GM23338 (cell line): ENCODE measurements at regions not wholly inside any gene's neighbourhood (a gene's known extent, or its start where the extent isn't known, plus 50 kb on each side); places are given as distances from the start of the nearest gene placed in this dataset.

Experiments
- ATAC-seq: fragments of 200-7000 bp; cut with Tn5 transposase; 3 replicates; pipeline ENCODE4 v1.9.1; 2020
- DNase-seq: peaks from one replicate; pipeline ENCODE4 v3.0.0-alpha.2; 2015; ENCODE audit warnings: low spot score
- H2AFZ ChIP-seq: fragments of 200-600 bp; sonication (generic); 2 replicates; pipeline ENCODE4 v1.8.0; 2016; ENCODE audit warnings: antibody characterized with exemption, mild to moderate bottlenecking, moderate library complexity
- H3F3A ChIP-seq: fragments of 200-600 bp; sonication (generic); replicated peaks from 2 replicates; pipeline ENCODE4 v1.8.0; 2017; ENCODE audit warnings: antibody characterized with exemption, mixed run types, low read depth
- H3K27ac ChIP-seq: fragments of 200-600 bp; sonication (generic); 2 replicates; pipeline ENCODE4 v1.6.1; 2016; ENCODE audit warnings: low read depth
- H3K27me3 ChIP-seq: fragments of 200-600 bp; sonication (generic); 2 replicates; pipeline ENCODE4 v1.8.0; 2016; ENCODE audit warnings: mild to moderate bottlenecking, mixed run types, moderate library complexity; ENCODE audit not compliant: insufficient read depth
- H3K36me3 ChIP-seq: fragments of 200-600 bp; sonication (generic); 2 replicates; pipeline ENCODE4 v1.8.0; 2016; ENCODE audit warnings: mild to moderate bottlenecking; ENCODE audit not compliant: insufficient read depth
- H3K4me1 ChIP-seq: fragments of 200-600 bp; sonication (generic); 2 replicates; pipeline ENCODE4 v1.8.0; 2016; ENCODE audit warnings: mild to moderate bottlenecking, moderate library complexity; ENCODE audit not compliant: insufficient read depth
- H3K4me2 ChIP-seq: fragments of 200-600 bp; sonication (generic); 2 replicates; pipeline ENCODE4 v1.7.1; 2017; ENCODE audit warnings: mixed run types
- H3K4me3 ChIP-seq: fragments of 200-600 bp; sonication (generic); 2 replicates; pipeline ENCODE4 v1.6.1; 2016; ENCODE audit warnings: mixed run types
- H3K79me2 ChIP-seq: fragments of 200-600 bp; sonication (generic); replicated peaks from 2 replicates; pipeline ENCODE4 v1.8.0; 2017; ENCODE audit warnings: mild to moderate bottlenecking; ENCODE audit not compliant: insufficient read depth
- H3K9me2 ChIP-seq: fragments of 200-600 bp; sonication (generic); 2 replicates; pipeline ENCODE4 v1.8.0; 2017; ENCODE audit not compliant: insufficient read depth
- H4K20me1 ChIP-seq: fragments of 200-600 bp; sonication (generic); replicated peaks from 2 replicates; pipeline ENCODE4 v1.8.0; 2017; ENCODE audit warnings: mild to moderate bottlenecking; ENCODE audit not compliant: insufficient read depth
- H3K27ac Mint-ChIP-seq: 2 replicates; pipeline ENCODE4 v1.8.0; 2020; ENCODE audit warnings: inconsistent platforms, mild to moderate bottlenecking, moderate library complexity, mixed read lengths
- H3K27me3 Mint-ChIP-seq: 3 replicates; pipeline ENCODE4 v1.8.0; 2022; ENCODE audit warnings: low read depth, mild to moderate bottlenecking, moderate library complexity, mixed read lengths, inconsistent platforms; ENCODE audit not compliant: insufficient read depth, poor library complexity
- H3K36me3 Mint-ChIP-seq: 3 replicates; pipeline ENCODE4 v1.8.0; 2021; ENCODE audit warnings: low read depth, mild to moderate bottlenecking, inconsistent platforms, moderate library complexity, mixed read lengths
- H3K4me1 Mint-ChIP-seq: 3 replicates; pipeline ENCODE4 v1.8.0; 2020; ENCODE audit warnings: mild to moderate bottlenecking, inconsistent platforms, mixed read lengths
- H3K4me3 Mint-ChIP-seq: 3 replicates; pipeline ENCODE4 v1.8.0; 2021; ENCODE audit warnings: moderate library complexity, mild to moderate bottlenecking, inconsistent platforms, mixed read lengths
- H3K9me3 Mint-ChIP-seq: 3 replicates; pipeline ENCODE4 v1.8.0; 2020; ENCODE audit warnings: moderate library complexity, mild to moderate bottlenecking, inconsistent platforms, mixed read lengths
- CREB1 ChIP-seq: fragments of 250-450 bp; sonication (Bioruptor Pico); IDR thresholded peaks from 2 replicates; pipeline ENCODE4 v1.5.0; 2020; ENCODE audit warnings: low read depth, mild to moderate bottlenecking, moderate library complexity
- CTCF ChIP-seq, 2 experiments: fragments of 200-600 bp in 1 of 2; sonication (generic) in 1 of 2; conservative IDR thresholded peaks; 2 replicates each; pipeline versions ENCODE4 v1.5.1 to v1.6.1; 2016 to 2017; ENCODE audit warnings: antibody characterized with exemption in 2 of 2, low read depth in 2 of 2, mild to moderate bottlenecking in 2 of 2, moderate library complexity in 1 of 2
- ETS1 ChIP-seq: IDR thresholded peaks from 2 replicates; pipeline ENCODE4 v1.6.1; 2016; ENCODE audit warnings: antibody characterized with exemption
- EZH2 ChIP-seq: fragments of 200-600 bp; sonication (generic); IDR thresholded peaks from one replicate; pipeline ENCODE4 v1.8.0; 2017; ENCODE audit warnings: antibody characterized with exemption, mild to moderate bottlenecking, low read depth; ENCODE audit not compliant: unreplicated experiment
- EZH2phosphoT487 ChIP-seq: fragments of 200-600 bp; sonication (generic); IDR thresholded peaks from one replicate; pipeline ENCODE4 v1.8.1; 2018; ENCODE audit warnings: antibody characterized with exemption; ENCODE audit not compliant: unreplicated experiment
- JUNB ChIP-seq: IDR thresholded peaks from one replicate; pipeline ENCODE4 v1.6.1; 2016; ENCODE audit warnings: antibody characterized with exemption; ENCODE audit not compliant: unreplicated experiment
- NANOG ChIP-seq: IDR thresholded peaks from 2 replicates; pipeline ENCODE4 v1.6.1; 2016; ENCODE audit warnings: antibody characterized with exemption, borderline replicate concordance
- POLR2AphosphoS5 ChIP-seq: IDR thresholded peaks from 2 replicates; pipeline ENCODE4 v1.6.1; 2016; ENCODE audit warnings: antibody characterized with exemption, low read depth
- STAT1 ChIP-seq: IDR thresholded peaks from one replicate; pipeline ENCODE4 v1.6.1; 2016; ENCODE audit warnings: antibody characterized with exemption; ENCODE audit not compliant: unreplicated experiment
- ZNF114 ChIP-seq: fragments of 250-450 bp; sonication (Bioruptor Pico); IDR thresholded peaks from 2 replicates; pipeline ENCODE4 v1.5.0; 2020; ENCODE audit warnings: mild to moderate bottlenecking, moderate library complexity
- ZNF331 ChIP-seq: fragments of 250-450 bp; sonication (Bioruptor Pico); IDR thresholded peaks from 2 replicates; pipeline ENCODE4 v1.5.0; 2020; ENCODE audit warnings: low read depth, mild to moderate bottlenecking, moderate library complexity
- TF ChIP-seq, protein P1 (sequence below): fragments of 250-450 bp; sonication (Bioruptor Pico); IDR thresholded peaks from 2 replicates; pipeline ENCODE4 v1.5.0; 2020; ENCODE audit warnings: mild to moderate bottlenecking, moderate library complexity
- TF ChIP-seq, protein P2 (sequence below): IDR thresholded peaks from one replicate; pipeline ENCODE4 v1.6.1; 2018; ENCODE audit warnings: antibody characterized with exemption; ENCODE audit not compliant: unreplicated experiment

- TF ChIP-seq NANOG (no peak), EZH2 (no peak), POLR2AphosphoS5 (no peak), ZNF114 (CRISPR knock-in tag) (no peak), ETS1 (no peak), CREB1 (CRISPR knock-in tag) (no peak), STAT1 (no peak), JUNB (no peak), ZNF331 (CRISPR knock-in tag) (no peak), EZH2phosphoT487 (no peak), CTCF (conservative IDR thresholded peaks at IDR 0.05; ENCODE audit: low read depth in 2 of 2) (no peak)
- TF ChIP-seq, protein P1, sequence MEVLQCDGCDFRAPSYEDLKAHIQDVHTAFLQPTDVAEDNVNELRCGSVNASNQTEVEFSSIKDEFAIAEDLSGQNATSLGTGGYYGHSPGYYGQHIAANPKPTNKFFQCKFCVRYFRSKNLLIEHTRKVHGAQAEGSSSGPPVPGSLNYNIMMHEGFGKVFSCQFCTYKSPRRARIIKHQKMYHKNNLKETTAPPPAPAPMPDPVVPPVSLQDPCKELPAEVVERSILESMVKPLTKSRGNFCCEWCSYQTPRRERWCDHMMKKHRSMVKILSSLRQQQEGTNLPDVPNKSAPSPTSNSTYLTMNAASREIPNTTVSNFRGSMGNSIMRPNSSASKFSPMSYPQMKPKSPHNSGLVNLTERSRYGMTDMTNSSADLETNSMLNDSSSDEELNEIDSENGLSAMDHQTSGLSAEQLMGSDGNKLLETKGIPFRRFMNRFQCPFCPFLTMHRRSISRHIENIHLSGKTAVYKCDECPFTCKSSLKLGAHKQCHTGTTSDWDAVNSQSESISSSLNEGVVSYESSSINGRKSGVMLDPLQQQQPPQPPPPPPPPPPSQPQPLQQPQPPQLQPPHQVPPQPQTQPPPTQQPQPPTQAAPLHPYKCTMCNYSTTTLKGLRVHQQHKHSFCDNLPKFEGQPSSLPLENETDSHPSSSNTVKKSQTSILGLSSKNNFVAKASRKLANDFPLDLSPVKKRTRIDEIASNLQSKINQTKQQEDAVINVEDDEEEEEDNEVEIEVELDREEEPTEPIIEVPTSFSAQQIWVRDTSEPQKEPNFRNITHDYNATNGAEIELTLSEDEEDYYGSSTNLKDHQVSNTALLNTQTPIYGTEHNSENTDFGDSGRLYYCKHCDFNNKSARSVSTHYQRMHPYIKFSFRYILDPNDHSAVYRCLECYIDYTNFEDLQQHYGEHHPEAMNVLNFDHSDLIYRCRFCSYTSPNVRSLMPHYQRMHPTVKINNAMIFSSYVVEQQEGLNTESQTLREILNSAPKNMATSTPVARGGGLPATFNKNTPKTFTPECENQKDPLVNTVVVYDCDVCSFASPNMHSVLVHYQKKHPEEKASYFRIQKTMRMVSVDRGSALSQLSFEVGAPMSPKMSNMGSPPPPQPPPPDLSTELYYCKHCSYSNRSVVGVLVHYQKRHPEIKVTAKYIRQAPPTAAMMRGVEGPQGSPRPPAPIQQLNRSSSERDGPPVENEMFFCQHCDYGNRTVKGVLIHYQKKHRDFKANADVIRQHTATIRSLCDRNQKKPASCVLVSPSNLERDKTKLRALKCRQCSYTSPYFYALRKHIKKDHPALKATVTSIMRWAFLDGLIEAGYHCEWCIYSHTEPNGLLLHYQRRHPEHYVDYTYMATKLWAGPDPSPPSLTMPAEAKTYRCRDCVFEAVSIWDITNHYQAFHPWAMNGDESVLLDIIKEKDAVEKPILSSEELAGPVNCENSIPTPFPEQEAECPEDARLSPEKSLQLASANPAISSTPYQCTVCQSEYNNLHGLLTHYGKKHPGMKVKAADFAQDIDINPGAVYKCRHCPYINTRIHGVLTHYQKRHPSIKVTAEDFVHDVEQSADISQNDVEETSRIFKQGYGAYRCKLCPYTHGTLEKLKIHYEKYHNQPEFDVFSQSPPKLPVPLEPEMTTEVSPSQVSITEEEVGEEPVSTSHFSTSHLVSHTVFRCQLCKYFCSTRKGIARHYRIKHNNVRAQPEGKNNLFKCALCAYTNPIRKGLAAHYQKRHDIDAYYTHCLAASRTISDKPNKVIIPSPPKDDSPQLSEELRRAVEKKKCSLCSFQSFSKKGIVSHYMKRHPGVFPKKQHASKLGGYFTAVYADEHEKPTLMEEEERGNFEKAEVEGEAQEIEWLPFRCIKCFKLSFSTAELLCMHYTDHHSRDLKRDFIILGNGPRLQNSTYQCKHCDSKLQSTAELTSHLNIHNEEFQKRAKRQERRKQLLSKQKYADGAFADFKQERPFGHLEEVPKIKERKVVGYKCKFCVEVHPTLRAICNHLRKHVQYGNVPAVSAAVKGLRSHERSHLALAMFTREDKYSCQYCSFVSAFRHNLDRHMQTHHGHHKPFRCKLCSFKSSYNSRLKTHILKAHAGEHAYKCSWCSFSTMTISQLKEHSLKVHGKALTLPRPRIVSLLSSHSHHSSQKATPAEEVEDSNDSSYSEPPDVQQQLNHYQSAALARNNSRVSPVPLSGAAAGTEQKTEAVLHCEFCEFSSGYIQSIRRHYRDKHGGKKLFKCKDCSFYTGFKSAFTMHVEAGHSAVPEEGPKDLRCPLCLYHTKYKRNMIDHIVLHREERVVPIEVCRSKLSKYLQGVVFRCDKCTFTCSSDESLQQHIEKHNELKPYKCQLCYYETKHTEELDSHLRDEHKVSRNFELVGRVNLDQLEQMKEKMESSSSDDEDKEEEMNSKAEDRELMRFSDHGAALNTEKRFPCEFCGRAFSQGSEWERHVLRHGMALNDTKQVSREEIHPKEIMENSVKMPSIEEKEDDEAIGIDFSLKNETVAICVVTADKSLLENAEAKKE (CRISPR knock-in tag): no peak
- TF ChIP-seq, protein P2, sequence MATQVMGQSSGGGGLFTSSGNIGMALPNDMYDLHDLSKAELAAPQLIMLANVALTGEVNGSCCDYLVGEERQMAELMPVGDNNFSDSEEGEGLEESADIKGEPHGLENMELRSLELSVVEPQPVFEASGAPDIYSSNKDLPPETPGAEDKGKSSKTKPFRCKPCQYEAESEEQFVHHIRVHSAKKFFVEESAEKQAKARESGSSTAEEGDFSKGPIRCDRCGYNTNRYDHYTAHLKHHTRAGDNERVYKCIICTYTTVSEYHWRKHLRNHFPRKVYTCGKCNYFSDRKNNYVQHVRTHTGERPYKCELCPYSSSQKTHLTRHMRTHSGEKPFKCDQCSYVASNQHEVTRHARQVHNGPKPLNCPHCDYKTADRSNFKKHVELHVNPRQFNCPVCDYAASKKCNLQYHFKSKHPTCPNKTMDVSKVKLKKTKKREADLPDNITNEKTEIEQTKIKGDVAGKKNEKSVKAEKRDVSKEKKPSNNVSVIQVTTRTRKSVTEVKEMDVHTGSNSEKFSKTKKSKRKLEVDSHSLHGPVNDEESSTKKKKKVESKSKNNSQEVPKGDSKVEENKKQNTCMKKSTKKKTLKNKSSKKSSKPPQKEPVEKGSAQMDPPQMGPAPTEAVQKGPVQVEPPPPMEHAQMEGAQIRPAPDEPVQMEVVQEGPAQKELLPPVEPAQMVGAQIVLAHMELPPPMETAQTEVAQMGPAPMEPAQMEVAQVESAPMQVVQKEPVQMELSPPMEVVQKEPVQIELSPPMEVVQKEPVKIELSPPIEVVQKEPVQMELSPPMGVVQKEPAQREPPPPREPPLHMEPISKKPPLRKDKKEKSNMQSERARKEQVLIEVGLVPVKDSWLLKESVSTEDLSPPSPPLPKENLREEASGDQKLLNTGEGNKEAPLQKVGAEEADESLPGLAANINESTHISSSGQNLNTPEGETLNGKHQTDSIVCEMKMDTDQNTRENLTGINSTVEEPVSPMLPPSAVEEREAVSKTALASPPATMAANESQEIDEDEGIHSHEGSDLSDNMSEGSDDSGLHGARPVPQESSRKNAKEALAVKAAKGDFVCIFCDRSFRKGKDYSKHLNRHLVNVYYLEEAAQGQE: no peak
- Mint-ChIP-seq H3K27ac (no peak overlapping the region), H3K4me1 (no peaks in the 10 kb centered on the region), H3K9me3 (no peaks in the 10 kb centered on the region), H3K4me3 (no peak overlapping the region), H3K27me3 (peaks cover 4% of the 10 kb centered on the region), H3K36me3 (no peaks in the 10 kb centered on the region)
- H3K27me3 ChIP-seq: no peaks in the 10 kb centered on the region
- H3F3A ChIP-seq: no peaks in the 10 kb centered on the region
- H3K27ac ChIP-seq: no peak overlapping the region
- no peak overlapping the region for H3K4me3 ChIP-seq
- H3K79me2 ChIP-seq: no peaks in the 10 kb centered on the region
- ATAC-seq (no peak), DNase-seq (no peak)
- no peak overlapping the region for H2AFZ ChIP-seq
- no peak overlapping the region for H3K4me2 ChIP-seq
- H3K9me2 ChIP-seq: no peaks in the 10 kb centered on the region
- H4K20me1 ChIP-seq: no peaks in the 10 kb centered on the region
- H3K36me3 ChIP-seq: no peaks in the 10 kb centered on the region
- no peaks in the 10 kb centered on the region for H3K4me1 ChIP-seq
Observed at GRCh38 chr3:132870541-132870940, 148.3 kb upstream of the NPHP3 start.
